Right lobe of liver (tissue), 6 donors: ENCODE measurements at regions not wholly inside any gene's neighbourhood (a gene's known extent, or its start where the extent isn't known, plus 50 kb on each side); places are given as distances from the start of the nearest gene placed in this dataset.
A peak's percentile ranks its signal among the peaks of the same experiment; 100 is the strongest.

Experiments
- ATAC-seq, 4 donors: fragments of 200-7000 bp; cut with Tn5 transposase; one replicate each; pipeline ENCODE4 v1.9.1; 2020; ENCODE audit warnings: mild to moderate bottlenecking in 4 of 4, moderate library complexity in 4 of 4
- DNase-seq, 3 donors: peaks; one replicate each; pipeline ENCODE4 v3.0.0-alpha.2; 2020
- H3K27ac ChIP-seq, 3 donors: fragments of 200-600 bp; one replicate each; pipeline ENCODE4 v1.8.0; 2022
- H3K27me3 ChIP-seq, 2 donors: fragments of 200-600 bp; one replicate each; pipeline ENCODE4 v1.8.0; 2022
- H3K36me3 ChIP-seq, 4 donors: fragments of 200-600 bp; sonication (generic) in 1 of 4; one replicate each; pipeline versions ENCODE4 v1.5.1 to v1.8.0; 2017 to 2022; ENCODE audit warnings: control low read depth in 1 of 4
- H3K4me1 ChIP-seq, 4 donors: fragments of 200-600 bp; sonication (generic) in 1 of 4; one replicate each; pipeline versions ENCODE4 v1.5.1 to v1.8.0; 2017 to 2022; ENCODE audit warnings: control low read depth in 1 of 4
- H3K4me3 ChIP-seq, 3 donors: fragments of 200-600 bp; one replicate each; pipeline ENCODE4 v1.8.0; 2022
- H3K9me3 ChIP-seq, 4 donors: fragments of 200-600 bp; sonication (generic) in 1 of 4; one replicate each; pipeline versions ENCODE4 v1.5.1 to v1.8.0; 2017 to 2022; ENCODE audit warnings: control low read depth in 1 of 4
- CTCF ChIP-seq, 4 donors: fragments of 200-600 bp in 3 of 4; fragments of 450-650 bp in 1 of 4; IDR thresholded peaks; one replicate each; pipeline versions ENCODE4 v1.5.1 to v1.8.0; 2016 to 2022; ENCODE audit warnings: antibody characterized with exemption in 4 of 4, mild to moderate bottlenecking in 2 of 4
- POLR2A ChIP-seq: fragments of 450-650 bp; IDR thresholded peaks from one replicate; pipeline ENCODE4 v1.6.1; 2017; ENCODE audit warnings: antibody characterized with exemption, mild to moderate bottlenecking
- WGBS: methylation state at CpG from one replicate; pipeline ENCODE4 v1.1.6; 2018; ENCODE audit warnings: low coverage, low lambda C conversion rate; ENCODE audit not compliant: insufficient coverage; ENCODE audit errors: missing lambda C conversion rate; 5-methylcytosine and 5-hydroxymethylcytosine counted together
- intact Hi-C, 2 donors: fragments of 100-400 bp; cut with DNase I; formaldehyde crosslinking; loops; one replicate each; pipeline versions ENCODE4 v1.11.2 to v1.14.1; 2022
- donor health status: DM: no; HTN: yes; CAD: no.
- donor health status: DM: no; HTN: no; CAD: no.
- donor health status: DM: no; HTN: no; CAD: no.
- donor health status: DM: no; HTN: yes; CAD: no.
- donor health status: DM: no; HTN: yes; CAD: no.

GRCh38 chr1:47587891-47588582, 150.2 kb downstream of the FOXD2 start:
- H3K36me3 ChIP-seq = no peaks in the 10 kb centered on the region
- TF ChIP-seq POLR2A (no peak), CTCF (IDR thresholded peaks at IDR 0.05) (no peak)
- DNase-seq = peak in 1 of 3 donors; percentile 31
- peaks cover 0 to 2% (median 0%) of the 10 kb centered on the region in 4 donors for H3K4me1 ChIP-seq
- 62% methylated on average over 1 of the region's 8 CpGs for WGBS
- H3K27ac ChIP-seq = no peak overlapping the region
- H3K4me3 ChIP-seq = no peak overlapping the region
- ATAC-seq = peak in 3 of 4 donors; percentile 14 to 42 (median 41)
- H3K27me3 ChIP-seq = no peaks in the 10 kb centered on the region
- no peaks in the 10 kb centered on the region for H3K9me3 ChIP-seq
- intact Hi-C loops = no loop called here

- H3K4me3 ChIP-seq = no peak overlapping the region
- H3K9me3 ChIP-seq = no peaks in the 10 kb centered on the region
- DNase-seq (peak in 1 of 3 donors; percentile 16), ATAC-seq (no peak)
- intact Hi-C loops = no loop called here
- H3K27ac ChIP-seq = no peak overlapping the region
- TF ChIP-seq CTCF (IDR thresholded peaks at IDR 0.05) = no peak
- no peak for TF ChIP-seq POLR2A
- no peaks in the 10 kb centered on the region for H3K36me3 ChIP-seq
- peaks cover 0 to 4% (median 0%) of the 10 kb centered on the region in 4 donors for H3K4me1 ChIP-seq
- no peaks in the 10 kb centered on the region for H3K27me3 ChIP-seq
- WGBS = 80% methylated on average over 6 of the region's 8 CpGs
Measured at GRCh38 chr1:47590523-47591225, 152.8 kb downstream of the FOXD2 start.

- Histone ChIP-seq H3K27me3 (no peaks in the 10 kb centered on the region), H3K4me1 (peaks cover 0 to 4% (median 0%) of the 10 kb centered on the region in 4 donors), H3K36me3 (no peaks in the 10 kb centered on the region), H3K9me3 (no peaks in the 10 kb centered on the region), H3K27ac (no peak overlapping the region), H3K4me3 (no peak overlapping the region)
- DNase-seq (no peak), ATAC-seq (no peak)
- intact Hi-C loops = no loop called here
- no peak for TF ChIP-seq POLR2A
- no peak for TF ChIP-seq CTCF (IDR thresholded peaks at IDR 0.05)
- WGBS = 92% methylated on average over 5 of the region's 7 CpGs
Measured at GRCh38 chr1:47591801-47592200, 154.0 kb downstream of the FOXD2 start.

GRCh38 chr1:47592296-47593012, 154.6 kb downstream of the FOXD2 start:
- TF ChIP-seq CTCF (IDR thresholded peaks at IDR 0.05) = no peak
- TF ChIP-seq POLR2A = no peak
- ATAC-seq (no peak), DNase-seq (peak in 1 of 3 donors; percentile 22)
- Histone ChIP-seq H3K27ac (no peak overlapping the region), H3K4me3 (no peak overlapping the region), H3K9me3 (no peaks in the 10 kb centered on the region), H3K27me3 (no peaks in the 10 kb centered on the region), H3K4me1 (peaks cover 0 to 4% (median 0%) of the 10 kb centered on the region in 4 donors), H3K36me3 (no peaks in the 10 kb centered on the region)
- WGBS = 63% methylated on average over 3 of the region's 15 CpGs
- intact Hi-C loops = no loop called here
